Liver (tissue), 8 donors: ENCODE measurements at regions not wholly inside any gene's neighbourhood (a gene's known extent, or its start where the extent isn't known, plus 50 kb on each side); places are given as distances from the start of the nearest gene placed in this dataset.

ENCODE experiments used
- DNase-seq: peaks from one replicate; pipeline ENCODE4 v3.0.0-alpha.2; 2017; ENCODE audit warnings: low spot score
- H3K27ac ChIP-seq, 2 donors: one replicate each; pipeline ENCODE4 v1.7.0; 2013; ENCODE audit warnings: inconsistent platforms in 2 of 2, low read length in 2 of 2, control low read depth in 1 of 2, low read depth in 1 of 2, mild to moderate bottlenecking in 1 of 2
- H3K27me3 ChIP-seq, 4 donors: one replicate each; pipeline versions ENCODE4 v1.6.1 to v1.7.0; 2013; ENCODE audit warnings: low read length in 3 of 4, inconsistent platforms in 1 of 4, mild to moderate bottlenecking in 1 of 4, moderate library complexity in 1 of 4; ENCODE audit not compliant: control insufficient read depth in 4 of 4, insufficient read depth in 4 of 4
- H3K36me3 ChIP-seq, 4 donors: one replicate each; pipeline versions ENCODE4 v1.6.1 to v1.7.0; 2013; ENCODE audit warnings: low read length in 3 of 4, mild to moderate bottlenecking in 3 of 4, low read depth in 1 of 4, moderate library complexity in 1 of 4; ENCODE audit not compliant: control insufficient read depth in 4 of 4, insufficient read depth in 3 of 4
- H3K4me1 ChIP-seq, 4 donors: one replicate each; pipeline versions ENCODE4 v1.6.1 to v1.7.0; 2013; ENCODE audit warnings: low read length in 3 of 4, mild to moderate bottlenecking in 3 of 4, moderate library complexity in 1 of 4; ENCODE audit not compliant: control insufficient read depth in 4 of 4, insufficient read depth in 4 of 4
- H3K4me3 ChIP-seq, 3 donors: one replicate each; pipeline versions ENCODE4 v1.6.1 to v1.7.0; 2013; ENCODE audit warnings: low read length in 3 of 3, control low read depth in 1 of 3, low read depth in 1 of 3, mild to moderate bottlenecking in 1 of 3
- H3K9ac ChIP-seq, 2 donors: one replicate each; pipeline ENCODE4 v1.7.0; 2013; ENCODE audit warnings: low read length in 2 of 2, mild to moderate bottlenecking in 2 of 2, moderate library complexity in 2 of 2, control low read depth in 1 of 2, low read depth in 1 of 2
- H3K9me3 ChIP-seq, 4 donors: one replicate each; pipeline versions ENCODE4 v1.6.1 to v1.7.0; 2013; ENCODE audit warnings: low read length in 3 of 4; ENCODE audit not compliant: control insufficient read depth in 4 of 4
- ATF3 ChIP-seq: IDR thresholded peaks from 2 replicates; pipeline ENCODE4 v1.6.1; 2016; ENCODE audit warnings: antibody characterized with exemption
- CTCF ChIP-seq: fragments of 150-350 bp; IDR thresholded peaks from 2 replicates; pipeline ENCODE4 v1.5.1; 2017; ENCODE audit warnings: improper control_type of control experiment, low read depth, low read length; ENCODE audit not compliant: missing input control
- EGR1 ChIP-seq, 2 donors: IDR thresholded peaks; 2 replicates each; pipeline ENCODE4 v1.6.1; 2016 to 2018; ENCODE audit warnings: antibody characterized with exemption in 2 of 2, low read depth in 2 of 2
- FOXA1 ChIP-seq: IDR thresholded peaks from 2 replicates; pipeline ENCODE4 v1.6.1; 2016; ENCODE audit warnings: antibody characterized with exemption
- FOXA2 ChIP-seq: IDR thresholded peaks from 2 replicates; pipeline ENCODE4 v1.6.1; 2016; ENCODE audit warnings: antibody characterized with exemption
- GABPA ChIP-seq, 2 donors: IDR thresholded peaks in 1 of 2; conservative IDR thresholded peaks in 1 of 2; 2 replicates each; pipeline ENCODE4 v1.6.1; 2016; ENCODE audit warnings: antibody characterized with exemption in 2 of 2, mild to moderate bottlenecking in 1 of 2, moderate library complexity in 1 of 2
- HNF4A ChIP-seq, 2 donors: conservative IDR thresholded peaks; 2 replicates each; pipeline ENCODE4 v1.6.1; 2016; ENCODE audit warnings: antibody characterized with exemption in 2 of 2, mild to moderate bottlenecking in 2 of 2
- HNF4G ChIP-seq: IDR thresholded peaks from 2 replicates; pipeline ENCODE4 v1.6.1; 2016; ENCODE audit warnings: antibody characterized with exemption
- JUND ChIP-seq, 2 donors: IDR thresholded peaks; 2 replicates each; pipeline ENCODE4 v1.6.1; 2016; ENCODE audit warnings: antibody characterized with exemption in 2 of 2
- MAX ChIP-seq: IDR thresholded peaks from 2 replicates; pipeline ENCODE4 v1.6.1; 2016; ENCODE audit warnings: antibody characterized with exemption
- NR2F2 ChIP-seq: IDR thresholded peaks from 2 replicates; pipeline ENCODE4 v1.6.1; 2016; ENCODE audit warnings: antibody characterized with exemption
- RAD21 ChIP-seq, 2 donors: IDR thresholded peaks; 2 replicates each; pipeline ENCODE4 v1.6.1; 2016; ENCODE audit warnings: antibody characterized with exemption in 2 of 2, mild to moderate bottlenecking in 2 of 2
- RXRA ChIP-seq, 2 donors: IDR thresholded peaks; 2 replicates each; pipeline ENCODE4 v1.6.1; 2017 to 2018; ENCODE audit warnings: antibody characterized with exemption in 2 of 2, mild to moderate bottlenecking in 1 of 2
- SP1 ChIP-seq: IDR thresholded peaks from 2 replicates; pipeline ENCODE4 v1.6.1; 2018; ENCODE audit warnings: antibody characterized with exemption, mild to moderate bottlenecking
- TAF1 ChIP-seq: conservative IDR thresholded peaks from 2 replicates; pipeline ENCODE4 v1.6.1; 2016; ENCODE audit warnings: antibody characterized with exemption, mild to moderate bottlenecking
- YY1 ChIP-seq: IDR thresholded peaks from 2 replicates; pipeline ENCODE4 v1.6.1; 2016; ENCODE audit warnings: antibody characterized with exemption, mild to moderate bottlenecking
- WGBS: extraction: QIAGEN DNeasy Blood & Tissue Kit; methylation state at CpG from one replicate; pipeline ENCODE4 v1.1.7; 2013; 5-methylcytosine and 5-hydroxymethylcytosine counted together
- TF ChIP-seq, protein P1 (sequence below): IDR thresholded peaks from 2 replicates; pipeline ENCODE4 v1.6.1; 2016; ENCODE audit warnings: antibody characterized with exemption
- TF ChIP-seq, protein P2 (sequence below): IDR thresholded peaks from 2 replicates; pipeline ENCODE4 v1.6.1; 2016; ENCODE audit warnings: antibody characterized with exemption, mild to moderate bottlenecking
- donor health status: healthy.
- donor health status: healthy.
- donor health status: healthy.
- donor health status: healthy.
- donor health status: healthy.

DNA sequence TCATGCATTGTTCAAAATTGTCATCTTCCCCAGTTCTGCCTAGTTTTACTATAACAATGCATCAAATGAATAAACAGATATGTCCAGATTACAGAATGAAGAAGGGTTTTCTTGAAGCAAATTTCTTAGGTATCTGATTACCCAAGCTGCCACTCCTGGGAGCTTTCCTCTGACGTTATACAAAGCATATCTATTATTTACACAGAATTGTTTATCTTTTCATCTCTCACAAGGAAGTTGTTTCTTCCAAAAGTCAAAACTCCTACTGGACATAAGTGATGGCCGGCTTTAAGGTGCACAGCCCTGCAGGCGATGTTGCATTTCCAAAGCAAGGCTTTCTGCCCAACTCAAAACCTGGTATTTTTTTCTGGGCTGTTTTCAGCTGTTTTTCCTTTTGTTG is 73.4 kb upstream of the ANKH start (continued):
- TF ChIP-seq CTCF, result no peak
- no peak for TF ChIP-seq NR2F2
- no peak for TF ChIP-seq HNF4G
- no peak for TF ChIP-seq GABPA (IDR thresholded peaks at IDR 0.05 in 1 of 2, conservative IDR thresholded peaks at IDR 0.05 in 1 of 2)
- no peak for TF ChIP-seq ATF3
- no peak for TF ChIP-seq FOXA2
- TF ChIP-seq FOXA1, result no peak

DNA sequence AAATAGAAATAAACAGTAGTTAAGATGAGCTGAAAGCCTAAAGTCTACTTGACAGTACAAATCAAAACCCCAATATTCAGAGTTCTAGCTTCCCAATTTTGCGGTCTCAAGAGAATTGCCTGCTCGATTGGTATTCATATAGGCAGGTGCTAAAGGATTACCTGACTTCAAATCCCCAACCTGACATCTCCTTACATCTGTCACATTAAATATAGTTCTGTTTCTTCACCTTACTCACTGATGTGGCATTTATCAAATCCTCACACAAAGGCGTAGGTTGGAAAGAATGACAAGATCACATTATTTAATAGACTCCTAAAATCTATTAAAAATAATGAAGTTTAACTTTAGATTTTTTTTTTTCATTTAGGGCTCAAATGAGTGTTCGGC is 72.8 kb upstream of the ANKH start:
- Histone ChIP-seq H3K9ac (no peak overlapping the region), H3K27me3 (no peaks in the 10 kb centered on the region), H3K27ac (no peak overlapping the region), H3K9me3 (no peaks in the 10 kb centered on the region), H3K4me3 (no peak overlapping the region), H3K36me3 (no peaks in the 10 kb centered on the region), H3K4me1 (peaks cover 0 to 3% (median 0%) of the 10 kb centered on the region in 4 donors)
- DNase-seq, result no peak
- 93% methylated on average over 4 of the region's 4 CpGs for WGBS
- TF ChIP-seq ATF3 (no peak), EGR1 (IDR thresholded peaks at IDR 0.05; ENCODE audit: low read depth in 2 of 2) (no peak), GABPA (IDR thresholded peaks at IDR 0.05 in 1 of 2, conservative IDR thresholded peaks at IDR 0.05 in 1 of 2) (no peak), CTCF (no peak), HNF4A (conservative IDR thresholded peaks at IDR 0.05) (no peak), FOXA2 (no peak), RXRA (IDR thresholded peaks at IDR 0.05) (no peak), FOXA1 (no peak), NR2F2 (no peak), JUND (IDR thresholded peaks at IDR 0.05) (no peak), YY1 (no peak), RAD21 (IDR thresholded peaks at IDR 0.05) (no peak), HNF4G (no peak), TAF1 (no peak), SP1 (no peak), MAX (no peak)
- TF ChIP-seq, protein P1, sequence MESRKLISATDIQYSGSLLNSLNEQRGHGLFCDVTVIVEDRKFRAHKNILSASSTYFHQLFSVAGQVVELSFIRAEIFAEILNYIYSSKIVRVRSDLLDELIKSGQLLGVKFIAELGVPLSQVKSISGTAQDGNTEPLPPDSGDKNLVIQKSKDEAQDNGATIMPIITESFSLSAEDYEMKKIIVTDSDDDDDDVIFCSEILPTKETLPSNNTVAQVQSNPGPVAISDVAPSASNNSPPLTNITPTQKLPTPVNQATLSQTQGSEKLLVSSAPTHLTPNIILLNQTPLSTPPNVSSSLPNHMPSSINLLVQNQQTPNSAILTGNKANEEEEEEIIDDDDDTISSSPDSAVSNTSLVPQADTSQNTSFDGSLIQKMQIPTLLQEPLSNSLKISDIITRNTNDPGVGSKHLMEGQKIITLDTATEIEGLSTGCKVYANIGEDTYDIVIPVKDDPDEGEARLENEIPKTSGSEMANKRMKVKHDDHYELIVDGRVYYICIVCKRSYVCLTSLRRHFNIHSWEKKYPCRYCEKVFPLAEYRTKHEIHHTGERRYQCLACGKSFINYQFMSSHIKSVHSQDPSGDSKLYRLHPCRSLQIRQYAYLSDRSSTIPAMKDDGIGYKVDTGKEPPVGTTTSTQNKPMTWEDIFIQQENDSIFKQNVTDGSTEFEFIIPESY, result no peak
- TF ChIP-seq, protein P2, sequence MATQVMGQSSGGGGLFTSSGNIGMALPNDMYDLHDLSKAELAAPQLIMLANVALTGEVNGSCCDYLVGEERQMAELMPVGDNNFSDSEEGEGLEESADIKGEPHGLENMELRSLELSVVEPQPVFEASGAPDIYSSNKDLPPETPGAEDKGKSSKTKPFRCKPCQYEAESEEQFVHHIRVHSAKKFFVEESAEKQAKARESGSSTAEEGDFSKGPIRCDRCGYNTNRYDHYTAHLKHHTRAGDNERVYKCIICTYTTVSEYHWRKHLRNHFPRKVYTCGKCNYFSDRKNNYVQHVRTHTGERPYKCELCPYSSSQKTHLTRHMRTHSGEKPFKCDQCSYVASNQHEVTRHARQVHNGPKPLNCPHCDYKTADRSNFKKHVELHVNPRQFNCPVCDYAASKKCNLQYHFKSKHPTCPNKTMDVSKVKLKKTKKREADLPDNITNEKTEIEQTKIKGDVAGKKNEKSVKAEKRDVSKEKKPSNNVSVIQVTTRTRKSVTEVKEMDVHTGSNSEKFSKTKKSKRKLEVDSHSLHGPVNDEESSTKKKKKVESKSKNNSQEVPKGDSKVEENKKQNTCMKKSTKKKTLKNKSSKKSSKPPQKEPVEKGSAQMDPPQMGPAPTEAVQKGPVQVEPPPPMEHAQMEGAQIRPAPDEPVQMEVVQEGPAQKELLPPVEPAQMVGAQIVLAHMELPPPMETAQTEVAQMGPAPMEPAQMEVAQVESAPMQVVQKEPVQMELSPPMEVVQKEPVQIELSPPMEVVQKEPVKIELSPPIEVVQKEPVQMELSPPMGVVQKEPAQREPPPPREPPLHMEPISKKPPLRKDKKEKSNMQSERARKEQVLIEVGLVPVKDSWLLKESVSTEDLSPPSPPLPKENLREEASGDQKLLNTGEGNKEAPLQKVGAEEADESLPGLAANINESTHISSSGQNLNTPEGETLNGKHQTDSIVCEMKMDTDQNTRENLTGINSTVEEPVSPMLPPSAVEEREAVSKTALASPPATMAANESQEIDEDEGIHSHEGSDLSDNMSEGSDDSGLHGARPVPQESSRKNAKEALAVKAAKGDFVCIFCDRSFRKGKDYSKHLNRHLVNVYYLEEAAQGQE, result no peak
